ENCODE measurements at regions not wholly inside any gene's neighbourhood (a gene's known extent, or its start where the extent isn't known, plus 50 kb on each side); places are given as distances from the start of the nearest gene placed in this dataset.
A peak's percentile ranks its signal among the peaks of the same experiment; 100 is the strongest.
"Not testable (repeated sequence)": the region's sequence is repeated elsewhere in the genome, so short reads cannot be mapped to it uniquely, and the experiment has no call there.

GRCh38 chr6:149127212-149127611 lies 190.3 kb upstream of the TAB2 start:
- peak; percentile 81 for DNase-seq (ENCODE audit: low read depth)

GRCh38 chr6:149128489-149129145 lies 188.9 kb upstream of the TAB2 start:
- DNase-seq (ENCODE audit: low read depth), result no peak

DNA sequence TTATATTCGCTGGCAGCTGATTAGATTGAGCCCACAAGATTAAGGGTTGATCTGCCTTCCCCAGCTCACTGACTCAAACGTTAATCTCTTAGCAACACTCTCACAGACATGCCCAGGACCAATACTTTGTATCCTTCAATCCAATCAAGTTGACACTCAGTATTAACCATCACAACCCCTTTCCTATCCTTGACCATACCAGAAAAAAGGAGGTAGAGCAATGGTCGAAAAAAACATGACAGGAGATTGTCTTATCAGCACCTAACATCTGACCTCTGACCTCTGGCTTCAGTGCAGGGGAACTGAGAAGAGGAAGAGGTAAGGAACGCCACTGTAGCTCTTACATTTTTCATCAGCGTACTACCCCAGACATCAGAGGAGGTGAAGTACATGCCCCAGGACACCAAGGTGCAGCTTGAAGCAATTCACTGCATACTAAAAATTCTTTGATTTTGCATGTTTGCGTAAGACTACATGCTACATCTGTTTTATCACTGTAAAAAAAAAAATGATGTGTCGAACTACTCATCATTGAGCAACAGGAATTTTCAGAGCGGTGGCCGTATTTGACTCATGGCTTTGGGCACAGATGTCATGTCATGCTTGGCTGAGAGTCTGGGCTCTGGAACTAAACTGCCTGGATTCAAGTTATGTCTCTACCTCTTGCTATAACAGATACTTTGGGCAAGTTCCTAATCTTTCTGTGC lies 188.0 kb upstream of the TAB2 start:
- DNase-seq (ENCODE audit: low read depth), result peak; percentile 87

DNA sequence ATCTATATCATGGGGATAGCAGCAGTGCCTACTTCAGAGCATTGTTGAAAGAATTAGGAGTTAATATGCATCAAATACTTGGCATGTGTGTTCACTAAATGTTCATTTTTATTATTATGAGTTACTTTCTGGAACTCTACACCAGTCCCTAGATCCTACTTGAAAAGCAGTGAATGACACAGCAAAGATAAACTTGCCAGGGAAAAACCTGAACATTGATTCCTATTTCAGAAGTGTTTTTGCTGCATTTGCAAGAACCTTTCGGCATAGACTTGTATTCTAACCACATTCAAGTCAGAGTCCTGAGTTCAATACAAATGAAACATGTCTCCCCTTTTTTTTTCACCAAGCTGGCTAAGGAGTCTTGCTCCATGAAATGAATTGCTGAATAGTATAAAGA lies 187.4 kb upstream of the TAB2 start:
- DNase-seq (ENCODE audit: low read depth), result no peak

- no peak for DNase-seq (ENCODE audit: low read depth)
Observed at GRCh38 chr6:149130508-149130907, 187.0 kb upstream of the TAB2 start.

GRCh38 chr6:149131891-149132290 lies 185.6 kb upstream of the TAB2 start:
- DNase-seq (ENCODE audit: low read depth), result no peak

DNA sequence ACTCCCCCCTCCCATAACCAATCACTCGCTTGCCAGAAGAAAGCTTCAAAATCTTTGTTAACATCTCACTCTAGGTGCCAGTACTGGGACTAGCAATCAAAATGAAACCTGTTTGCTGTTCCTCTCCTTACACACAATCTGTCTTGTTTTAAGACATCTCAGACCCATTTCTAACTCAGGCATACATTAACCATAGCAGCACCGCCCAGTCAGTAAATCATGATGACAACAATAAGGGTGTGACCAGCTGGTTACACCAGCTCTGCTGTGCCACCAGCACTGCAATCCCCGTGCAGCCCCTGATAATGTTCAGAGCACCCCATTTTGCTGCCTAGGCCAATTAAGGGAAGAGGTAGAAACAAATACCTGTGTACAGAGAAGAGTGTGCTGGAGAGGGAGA lies 185.2 kb upstream of the TAB2 start:
- DNase-seq (ENCODE audit: low read depth), result no peak

GRCh38 chr6:149134511-149134933 lies 183.0 kb upstream of the TAB2 start:
- no peak for DNase-seq (ENCODE audit: low read depth)

GRCh38 chr6:149135809-149136208 lies 181.7 kb upstream of the TAB2 start:
- no peak for DNase-seq (ENCODE audit: low read depth)

- no peak for DNase-seq (ENCODE audit: low read depth)
Observed at GRCh38 chr6:149136273-149136912, 181.1 kb upstream of the TAB2 start.

DNA sequence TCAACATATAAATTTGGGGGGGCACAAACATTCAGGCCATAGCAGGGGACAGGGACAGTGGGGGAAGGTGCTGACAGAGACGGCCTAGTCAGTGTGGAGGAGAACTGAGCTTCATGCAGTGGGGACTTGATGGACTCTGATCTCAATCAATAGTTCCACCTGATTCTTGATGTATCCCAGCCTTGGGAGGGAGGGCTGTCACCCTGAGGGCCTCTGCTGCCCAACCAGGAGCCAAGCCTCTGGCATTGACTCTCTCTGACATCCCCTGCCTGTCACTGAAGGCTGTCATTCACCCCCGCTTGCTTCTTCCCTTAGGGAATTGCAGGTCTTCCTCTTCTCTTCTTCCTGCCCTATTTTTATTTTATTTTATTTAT lies 180.6 kb upstream of the TAB2 start:
- no peak for DNase-seq (ENCODE audit: low read depth)

GRCh38 chr6:149137594-149137993 lies 179.9 kb upstream of the TAB2 start:
- DNase-seq (ENCODE audit: low read depth), result no peak

DNA sequence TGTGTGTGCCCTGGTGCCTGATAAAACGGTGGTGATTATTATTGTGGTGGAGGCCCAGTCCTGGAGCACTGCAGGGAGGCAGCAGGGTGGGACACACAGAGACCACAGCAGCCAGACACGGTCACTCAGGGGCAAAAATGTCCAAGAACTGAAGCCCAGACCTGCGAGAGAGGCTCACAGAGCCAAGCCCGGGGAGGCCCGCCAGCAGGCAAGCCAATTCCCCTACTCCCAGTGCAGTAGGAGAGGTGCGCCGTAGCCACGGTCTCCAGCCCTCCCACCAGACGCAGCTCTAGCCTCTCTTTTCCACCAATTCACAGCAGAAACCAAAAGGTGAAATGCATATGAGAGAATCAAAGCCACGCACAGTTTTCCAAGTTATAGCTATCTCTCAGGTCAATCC lies 179.4 kb upstream of the TAB2 start:
- DNase-seq (ENCODE audit: low read depth), result no peak

- no peak for DNase-seq (ENCODE audit: low read depth)
Observed at GRCh38 chr6:149138699-149139294, 178.7 kb upstream of the TAB2 start.

DNA sequence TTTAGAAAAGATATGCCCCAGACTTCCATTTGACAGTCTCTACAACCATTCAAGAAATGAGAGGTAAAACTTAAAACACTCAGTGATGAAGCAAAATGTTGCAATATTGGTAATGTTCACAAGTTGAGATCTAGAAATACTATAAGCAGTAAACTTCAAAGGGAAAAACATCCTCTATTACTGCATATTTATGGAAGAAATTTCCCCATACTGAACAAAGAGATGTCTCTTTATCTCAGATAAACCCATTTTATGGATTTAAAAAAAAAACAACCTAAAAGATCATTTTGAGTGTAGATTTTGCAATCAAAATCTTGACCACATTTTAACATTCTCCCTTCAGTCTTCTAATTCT lies 177.8 kb upstream of the TAB2 start:
- DNase-seq (ENCODE audit: low read depth), result no peak

DNA sequence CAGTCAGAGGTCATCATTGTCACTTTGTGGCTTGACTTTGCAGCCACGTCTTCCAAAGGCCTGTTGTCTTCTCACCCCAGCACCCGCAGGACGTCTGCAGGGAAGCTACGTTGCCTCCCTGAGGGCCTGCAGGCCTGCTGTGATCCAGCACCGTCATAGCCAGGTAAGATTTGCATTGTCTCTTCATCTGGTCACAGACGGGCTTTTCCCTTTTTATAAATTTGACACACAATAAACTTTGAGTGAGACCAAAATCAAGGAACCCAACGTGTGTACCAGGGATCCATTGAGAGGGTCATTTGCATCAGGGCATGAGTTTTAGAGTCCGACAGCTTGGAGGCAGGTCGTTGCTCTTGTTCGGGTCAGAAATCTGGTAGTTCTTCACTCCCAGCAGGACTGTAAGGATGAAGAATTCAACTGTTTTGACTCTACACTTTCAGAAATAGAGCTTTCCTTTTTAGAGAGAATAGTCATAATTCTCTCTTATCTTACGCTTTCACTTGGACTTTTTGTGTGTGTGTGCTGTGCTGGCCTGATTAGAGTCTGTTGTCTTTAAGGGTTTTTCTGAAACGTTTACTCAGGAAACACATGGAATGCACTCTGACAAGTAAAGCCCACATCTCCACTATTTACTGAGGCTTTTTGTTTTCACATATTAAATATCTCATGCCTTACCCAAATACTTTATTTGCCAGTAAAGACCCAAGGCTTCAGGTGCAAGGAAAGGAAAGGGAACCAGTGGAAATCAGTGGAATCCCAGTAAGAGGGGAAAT lies 177.2 kb upstream of the TAB2 start:
- no peak for DNase-seq (ENCODE audit: low read depth)

- no peak for DNase-seq (ENCODE audit: low read depth)
Observed at GRCh38 chr6:149140910-149141290, 176.6 kb upstream of the TAB2 start.

GRCh38 chr6:149142924-149143429 lies 174.5 kb upstream of the TAB2 start:
- DNase-seq (ENCODE audit: low read depth), result no peak

- DNase-seq (ENCODE audit: low read depth), result not testable (repeated sequence)
Observed at GRCh38 chr6:149145800-149146199, 171.7 kb upstream of the TAB2 start.

DNA sequence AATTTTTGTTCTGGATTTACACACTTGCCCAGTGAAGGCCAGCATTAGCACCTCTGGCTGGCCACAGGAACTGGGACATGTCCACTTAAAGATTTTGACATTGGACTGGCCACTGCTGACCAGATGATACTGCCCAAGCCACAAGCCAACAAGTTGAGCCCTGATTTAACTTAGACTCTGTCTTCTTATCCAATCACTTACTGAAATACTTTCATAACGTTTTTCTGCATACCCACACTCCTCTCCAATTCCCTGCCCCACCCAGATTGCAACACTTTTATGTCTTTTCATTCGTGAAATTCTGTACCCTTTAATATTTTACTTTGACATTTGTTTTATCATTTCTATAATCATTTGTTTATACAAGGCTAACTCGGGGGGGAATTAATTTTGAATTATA lies 170.3 kb upstream of the TAB2 start:
- DNase-seq (ENCODE audit: low read depth), result no peak

DNA sequence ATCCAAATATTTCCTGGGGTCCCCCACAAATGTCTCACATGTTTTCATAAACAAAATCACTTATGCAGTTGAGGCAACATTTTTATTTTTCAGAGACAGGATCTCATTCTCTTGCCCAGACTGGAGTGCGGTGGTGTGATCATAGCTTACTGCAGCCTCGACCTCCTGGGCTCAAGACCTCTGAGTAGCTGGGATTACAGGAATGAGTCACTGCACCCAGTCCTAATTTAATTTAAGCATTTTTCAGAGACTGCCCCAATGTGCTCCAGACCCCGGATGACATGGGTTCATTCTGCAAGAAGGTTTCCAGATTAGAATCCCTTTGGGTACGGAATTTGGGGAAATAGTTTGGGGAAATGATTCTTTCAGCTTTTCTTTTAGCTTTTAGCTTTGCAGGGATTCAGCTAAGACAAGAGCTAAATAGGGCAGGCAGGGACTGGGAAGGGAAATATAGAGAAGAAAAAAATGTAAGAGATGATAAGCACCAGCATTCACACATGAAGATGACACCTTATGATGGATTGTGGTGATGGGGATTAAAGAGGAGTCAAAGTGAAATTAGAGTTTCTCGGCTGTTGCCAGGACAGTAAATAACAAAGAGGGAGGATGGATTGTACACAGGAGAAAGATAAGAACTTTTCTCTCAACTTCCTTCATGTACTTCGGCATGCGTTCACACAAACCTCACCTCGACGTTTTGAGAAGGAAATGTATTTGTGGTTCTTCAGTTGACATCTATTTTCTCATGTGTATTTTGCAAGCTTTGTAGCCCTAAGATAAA lies 169.4 kb upstream of the TAB2 start:
- no peak for DNase-seq (ENCODE audit: low read depth)

Measured in M059J (cell line).